Astrocyte of the spinal cord (primary cell): ENCODE measurements at regions not wholly inside any gene's neighbourhood (a gene's known extent, or its start where the extent isn't known, plus 50 kb on each side); places are given as distances from the start of the nearest gene placed in this dataset.

Source experiments
- DNase-seq: peaks from one replicate; pipeline ENCODE4 v3.0.0; 2011; ENCODE audit warnings: low read depth, low spot score
- H3K4me3 ChIP-seq: 2 replicates; pipeline ENCODE4 v1.5.1; 2011; ENCODE audit warnings: low read depth, mild to moderate bottlenecking, low read length, moderate library complexity
- CTCF ChIP-seq: IDR thresholded peaks from 2 replicates; pipeline ENCODE4 v1.5.1; 2012; ENCODE audit warnings: low read depth, mild to moderate bottlenecking, low read length, inconsistent platforms
- in situ Hi-C: cut with HindIII; loops from 2 replicates; pipeline ENCODE4 v1.10.0; 2017; ENCODE audit warnings: low sequenced_read_pairs

- no peak for DNase-seq
- TF ChIP-seq CTCF: no peak
- no peak overlapping the region for H3K4me3 ChIP-seq
- in situ Hi-C loops: no loop called here
Observed at GRCh38 chr3:80050826-80051601, 283.2 kb upstream of the ROBO1 start.

GRCh38 chr3:80043226-80043625 lies 275.4 kb upstream of the ROBO1 start:
- no peak for TF ChIP-seq CTCF
- no peak overlapping the region for H3K4me3 ChIP-seq
- DNase-seq: no peak
- in situ Hi-C loops: no loop called here

- DNase-seq: no peak
- no peak for TF ChIP-seq CTCF
- in situ Hi-C loops: no loop called here
- no peak overlapping the region for H3K4me3 ChIP-seq
Observed at GRCh38 chr3:80040067-80040466, 272.3 kb upstream of the ROBO1 start.

GRCh38 chr3:80036176-80036575 lies 268.4 kb upstream of the ROBO1 start:
- no peak overlapping the region for H3K4me3 ChIP-seq
- no peak for DNase-seq
- in situ Hi-C loops: no loop called here
- no peak for TF ChIP-seq CTCF

DNA sequence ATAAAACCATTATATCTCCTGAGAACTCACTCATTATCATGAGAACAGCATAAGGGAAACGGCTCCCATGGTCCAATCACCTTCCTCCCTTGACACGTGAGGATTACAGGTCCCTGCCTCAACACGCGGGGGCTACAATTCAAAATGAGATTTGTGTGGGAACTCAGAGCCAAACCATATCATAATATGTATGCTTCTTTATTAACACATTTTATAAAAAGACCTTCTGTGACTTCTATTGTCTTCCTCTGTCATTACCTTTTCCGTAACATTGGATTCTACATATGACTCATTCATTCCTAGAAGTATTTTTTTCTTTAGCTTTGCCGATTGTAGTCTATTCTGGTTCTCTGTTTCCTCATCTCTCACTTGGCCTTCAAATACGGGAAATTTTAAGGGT lies 267.2 kb upstream of the ROBO1 start:
- in situ Hi-C loops: no loop called here
- H3K4me3 ChIP-seq: no peak overlapping the region

GRCh38 chr3:80023010-80023409 lies 255.2 kb upstream of the ROBO1 start:
- DNase-seq: no peak
- no peak overlapping the region for H3K4me3 ChIP-seq
- no peak for TF ChIP-seq CTCF
- in situ Hi-C loops: no loop called here

More for the DNA sequence above, 267.2 kb upstream of the ROBO1 start:
- no peak for DNase-seq
- no peak for TF ChIP-seq CTCF
